ENCODE measurements at regions not wholly inside any gene's neighbourhood (a gene's known extent, or its start where the extent isn't known, plus 50 kb on each side); places are given as distances from the start of the nearest gene placed in this dataset.
"Not testable (repeated sequence)": the region's sequence is repeated elsewhere in the genome, so short reads cannot be mapped to it uniquely, and the experiment has no call there.

DNA sequence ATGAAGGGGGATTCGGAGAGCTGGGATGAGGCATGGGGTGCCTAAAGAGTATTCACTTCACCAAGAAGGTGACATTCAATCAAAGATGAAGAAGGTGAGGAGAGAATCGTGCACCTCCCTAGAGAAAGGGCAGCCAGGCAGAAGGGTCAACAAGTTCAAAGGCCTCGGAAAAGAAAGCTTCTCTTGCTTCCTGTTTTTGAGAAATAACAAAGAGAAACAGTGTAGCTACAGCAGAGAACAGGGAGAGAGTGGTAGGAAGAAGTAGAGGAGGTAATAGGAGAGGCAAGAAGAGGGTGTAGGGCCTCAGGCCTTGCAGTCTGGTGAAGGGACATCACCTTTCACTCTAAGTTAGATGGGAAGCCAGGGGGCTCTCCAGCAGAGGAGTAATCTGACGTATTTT, 97.0 kb upstream of the SEC22B start:
- DNase-seq; H3K4me3 ChIP-seq; H3K9me3 ChIP-seq; H3K4me1 ChIP-seq; H3K36me3 ChIP-seq; H3K27ac ChIP-seq; intact Hi-C loops (cut with DNase I); H3K27me3 ChIP-seq: not testable (repeated sequence)
- 39 to 61% methylated on average over 2 to 3 of the region's 4 CpGs for WGBS, 2 donors

DNA sequence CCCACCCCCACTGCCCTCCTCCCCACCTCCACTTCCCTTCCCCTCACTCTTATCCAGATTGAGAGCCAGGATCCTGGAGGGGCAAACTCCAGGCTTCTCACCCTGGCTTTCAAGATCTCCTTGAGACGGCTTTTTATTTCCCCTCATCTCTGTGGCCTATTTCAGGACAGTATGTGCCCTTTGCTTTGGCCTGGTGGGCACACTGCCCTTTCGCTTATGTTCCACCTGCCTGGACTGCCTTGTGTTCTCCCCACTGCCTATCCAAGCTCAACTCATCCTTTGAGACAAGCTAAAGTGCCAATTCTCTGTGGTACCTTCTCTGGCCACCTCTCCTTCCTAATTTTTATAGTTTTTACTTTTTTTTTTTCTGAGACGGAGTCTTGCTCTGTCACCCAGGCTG, 95.9 kb upstream of the SEC22B start:
- intact Hi-C loops (cut with DNase I): not testable (repeated sequence)
- WGBS, 2 donors: no CpG with 5 or more reads among the region's 3 CpGs

DNA sequence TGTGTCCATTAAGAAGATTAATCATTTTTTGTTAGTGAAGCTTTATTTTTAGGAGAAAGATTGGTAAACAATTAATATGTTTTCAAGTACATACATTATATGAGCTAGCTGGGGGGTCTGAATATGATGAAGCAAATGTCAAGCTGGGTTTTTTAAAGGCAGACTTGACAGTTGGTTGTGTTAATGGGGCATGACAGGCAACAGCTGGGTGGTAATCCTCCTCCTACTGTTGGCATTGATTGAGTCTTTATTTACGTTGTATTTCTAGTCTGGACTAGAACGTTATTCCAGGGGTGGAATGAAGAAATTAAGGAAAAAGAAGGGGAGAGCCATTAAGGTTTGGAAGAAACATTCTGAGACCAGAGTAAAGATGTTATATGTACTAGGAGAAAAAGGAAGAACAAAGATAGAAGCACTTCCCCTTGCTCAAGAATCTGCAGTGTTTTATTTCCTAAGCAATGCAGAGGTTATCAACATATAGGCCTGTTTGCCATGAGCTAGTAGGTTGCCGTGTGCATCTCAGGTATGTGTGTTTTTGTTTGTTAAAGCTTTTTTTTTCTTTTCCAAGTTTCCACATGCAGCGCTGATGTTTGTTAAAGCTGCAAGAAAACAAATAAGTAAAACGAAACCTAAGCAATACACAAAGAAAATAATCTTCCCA, 95.4 kb upstream of the SEC22B start:
- H3K9me3 ChIP-seq; H3K4me3 ChIP-seq; H3K27me3 ChIP-seq; DNase-seq; H3K4me1 ChIP-seq; H3K36me3 ChIP-seq; intact Hi-C loops (cut with DNase I); H3K27ac ChIP-seq: not testable (repeated sequence)
- WGBS, 2 donors: no CpG with 5 or more reads among the region's 5 CpGs

More for the DNA sequence above, 95.9 kb upstream of the SEC22B start:
- not testable (repeated sequence) for H3K4me3 ChIP-seq, H3K4me1 ChIP-seq, H3K36me3 ChIP-seq, H3K9me3 ChIP-seq, DNase-seq, H3K27me3 ChIP-seq, H3K27ac ChIP-seq

DNA sequence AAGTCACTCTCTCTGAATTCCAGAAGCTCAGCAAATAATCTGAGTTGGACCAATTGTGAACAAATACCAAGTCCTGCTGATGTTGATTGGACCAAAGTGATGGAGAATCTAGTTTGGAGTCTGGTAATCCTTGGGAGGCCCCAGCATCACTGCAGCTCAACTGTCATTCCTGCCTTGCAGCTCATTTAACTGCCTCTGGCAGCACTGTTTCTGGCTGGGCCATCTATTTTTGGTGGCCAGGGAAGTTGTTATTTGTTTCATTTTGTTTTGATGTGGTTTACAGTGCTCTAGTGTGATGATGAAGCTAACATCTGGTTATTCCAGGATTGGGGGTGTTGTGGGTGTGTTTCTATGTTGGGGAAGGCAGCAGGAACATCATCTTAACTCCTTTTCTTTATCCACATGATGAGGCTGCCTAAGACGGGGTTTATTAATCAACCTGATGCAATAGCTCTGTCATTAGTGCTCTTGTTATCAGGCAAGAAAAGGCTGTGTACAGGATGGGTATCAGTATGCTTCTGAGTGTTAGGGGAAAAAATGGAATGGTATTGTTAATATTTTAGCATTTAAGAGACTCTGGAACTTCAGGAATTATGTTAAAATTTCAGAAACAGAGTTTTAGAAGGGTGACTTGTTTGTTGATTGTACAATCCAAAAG, 91.7 kb upstream of the SEC22B start:
- intact Hi-C loops (cut with DNase I); DNase-seq: not testable (repeated sequence)
- WGBS, 2 donors: no CpG with 5 or more reads among the region's 1 CpG

GRCh38 chr1:120264564-120264963, 88.2 kb upstream of the SEC22B start:
- intact Hi-C loops (cut with DNase I); H3K36me3 ChIP-seq; H3K9me3 ChIP-seq; H3K27me3 ChIP-seq; H3K4me3 ChIP-seq; H3K27ac ChIP-seq; DNase-seq; H3K4me1 ChIP-seq: not testable (repeated sequence)
- WGBS, 2 donors: no CpG with 5 or more reads among the region's 6 CpGs

More for the DNA sequence above, 91.7 kb upstream of the SEC22B start:
- H3K27ac ChIP-seq, H3K9me3 ChIP-seq, H3K4me1 ChIP-seq, H3K27me3 ChIP-seq, H3K36me3 ChIP-seq, H3K4me3 ChIP-seq: not testable (repeated sequence)

GRCh38 chr1:120262791-120263751, 86.8 kb upstream of the SEC22B start:
- intact Hi-C loops (cut with DNase I): not testable (repeated sequence)

DNA sequence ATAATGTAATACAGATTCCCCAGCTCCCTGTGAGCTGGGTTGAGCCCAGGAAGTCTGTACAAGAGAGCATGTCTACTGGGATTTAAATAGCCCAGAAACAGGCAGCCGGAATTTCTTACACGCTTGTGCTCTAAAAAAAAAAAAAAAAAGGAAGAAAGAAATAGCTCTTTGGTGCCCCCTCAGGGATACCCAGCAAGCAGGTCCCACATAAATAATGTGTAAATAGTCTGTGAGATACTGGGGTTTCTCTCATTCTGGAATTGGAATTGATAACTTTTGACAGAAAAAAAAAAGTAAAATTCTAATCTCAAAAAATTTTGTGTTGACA, 81.4 kb upstream of the SEC22B start:
- H3K9me3 ChIP-seq; H3K27me3 ChIP-seq; H3K4me3 ChIP-seq; H3K36me3 ChIP-seq; DNase-seq; intact Hi-C loops (cut with DNase I); H3K27ac ChIP-seq; H3K4me1 ChIP-seq: not testable (repeated sequence)
- WGBS, 2 donors: 30% methylated on average over 2 of the region's 2 CpGs; no CpG with 5 or more reads in 1 of the 2 donors

More at GRCh38 chr1:120262791-120263751, 86.8 kb upstream of the SEC22B start:
- not testable (repeated sequence) for H3K27me3 ChIP-seq, H3K9me3 ChIP-seq, H3K4me1 ChIP-seq, DNase-seq, H3K36me3 ChIP-seq, H3K27ac ChIP-seq, H3K4me3 ChIP-seq
- no CpG with 5 or more reads among the region's 4 CpGs for WGBS, 2 donors

DNA sequence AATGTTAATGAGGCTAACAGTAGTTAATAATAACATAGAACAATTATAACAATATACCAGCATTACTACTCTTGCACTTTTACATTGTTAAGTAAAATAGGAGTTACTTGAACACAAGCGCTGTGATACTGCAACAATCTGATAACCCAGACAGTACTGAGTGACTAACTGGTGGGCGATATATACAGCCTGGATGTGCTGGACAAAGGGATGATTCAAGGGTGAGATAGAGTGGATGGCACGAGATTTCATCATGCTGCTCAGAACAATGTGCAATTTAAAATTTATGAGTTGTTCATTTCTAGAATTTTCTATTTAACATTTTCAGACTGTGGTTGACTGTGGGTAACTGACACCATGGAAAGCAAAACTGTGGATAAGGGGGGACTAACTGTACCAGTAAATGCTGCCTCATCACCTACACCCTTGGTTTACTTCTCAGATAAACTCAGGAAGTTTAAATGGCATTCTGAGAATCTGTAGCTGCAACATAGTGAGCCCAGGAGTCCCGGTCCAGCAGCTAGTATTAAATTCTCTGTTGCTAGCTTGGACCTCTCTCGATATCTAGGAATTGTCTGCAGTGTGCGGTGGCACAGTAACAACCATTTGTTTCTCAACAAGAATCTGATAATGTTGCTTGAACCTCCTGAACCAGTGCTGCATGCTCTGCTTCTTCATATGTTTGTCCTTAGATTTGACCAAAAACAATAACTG, 80.9 kb upstream of the SEC22B start:
- H3K4me3 ChIP-seq; DNase-seq; H3K4me1 ChIP-seq; intact Hi-C loops (cut with DNase I); H3K36me3 ChIP-seq; H3K27me3 ChIP-seq; H3K27ac ChIP-seq; H3K9me3 ChIP-seq: not testable (repeated sequence)
- WGBS, 2 donors: no CpG with 5 or more reads among the region's 6 CpGs

- H3K27me3 ChIP-seq; H3K27ac ChIP-seq; H3K4me3 ChIP-seq; H3K4me1 ChIP-seq; intact Hi-C loops (cut with DNase I); H3K9me3 ChIP-seq; DNase-seq; H3K36me3 ChIP-seq: not testable (repeated sequence)
- no CpG with 5 or more reads among the region's 2 CpGs for WGBS, 2 donors
These were observed 74.4 kb upstream of the SEC22B start for GRCh38 chr1:120250756-120251155.

DNA sequence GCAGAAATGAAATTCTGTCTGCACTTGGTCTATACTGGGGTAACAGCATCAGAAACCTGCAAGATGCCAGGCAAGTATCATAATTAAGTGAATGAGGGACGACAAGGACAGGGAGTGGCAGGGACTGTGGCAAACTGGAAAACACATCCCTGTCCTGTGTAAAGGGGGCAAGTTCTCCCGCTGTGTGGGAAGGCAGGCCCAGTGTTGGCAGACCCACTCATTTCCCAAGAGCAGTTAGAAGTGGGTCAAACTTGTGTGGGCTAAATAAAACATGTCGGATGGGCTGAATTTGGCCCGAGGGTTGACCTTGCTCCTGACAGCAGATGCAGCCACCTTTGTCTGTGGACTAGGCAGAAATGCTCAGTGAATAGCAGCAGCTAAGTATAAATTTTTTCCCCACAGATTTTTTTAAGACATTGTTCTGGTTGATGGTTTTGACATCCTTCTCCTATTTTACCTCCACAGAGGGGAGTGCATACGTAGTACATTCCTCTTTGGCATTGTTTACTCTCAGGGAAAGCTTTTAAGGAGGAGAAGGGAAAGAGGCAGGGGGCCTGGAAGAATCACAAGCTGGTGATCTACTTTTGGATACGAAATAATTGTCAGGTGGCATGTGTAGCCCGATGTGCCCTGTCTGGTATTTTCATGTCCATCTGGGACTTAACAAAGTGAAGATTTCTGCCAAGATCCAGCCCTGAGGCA, 72.6 kb upstream of the SEC22B start:
- DNase-seq; H3K9me3 ChIP-seq; H3K27me3 ChIP-seq; H3K4me1 ChIP-seq; intact Hi-C loops (cut with DNase I); H3K36me3 ChIP-seq; H3K4me3 ChIP-seq; H3K27ac ChIP-seq: not testable (repeated sequence)
- WGBS, 2 donors: no CpG with 5 or more reads among the region's 7 CpGs

DNA sequence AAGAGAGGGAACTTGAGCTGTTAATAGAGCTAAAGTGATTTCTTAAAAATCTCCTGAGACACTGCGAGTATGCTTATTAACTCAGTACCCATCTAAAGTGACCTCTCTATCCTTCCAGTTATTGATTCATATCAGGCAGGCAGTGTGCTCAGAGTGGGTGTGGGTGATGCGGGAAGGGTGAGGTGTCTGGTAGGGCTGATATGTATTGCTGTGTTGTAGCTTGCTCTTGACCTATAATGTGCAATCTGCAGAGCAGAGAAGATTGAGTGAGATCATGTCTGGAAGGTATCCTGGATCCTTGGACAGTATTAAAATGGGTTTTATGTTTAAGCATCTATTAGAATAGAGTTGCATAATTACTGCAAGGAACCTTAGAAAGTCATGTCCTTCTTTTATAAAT, 71.9 kb upstream of the SEC22B start:
- H3K27ac ChIP-seq; H3K27me3 ChIP-seq; DNase-seq; intact Hi-C loops (cut with DNase I); H3K4me1 ChIP-seq; H3K36me3 ChIP-seq; H3K4me3 ChIP-seq; H3K9me3 ChIP-seq: not testable (repeated sequence)
- no CpG with 5 or more reads among the region's 2 CpGs for WGBS, 2 donors

DNA sequence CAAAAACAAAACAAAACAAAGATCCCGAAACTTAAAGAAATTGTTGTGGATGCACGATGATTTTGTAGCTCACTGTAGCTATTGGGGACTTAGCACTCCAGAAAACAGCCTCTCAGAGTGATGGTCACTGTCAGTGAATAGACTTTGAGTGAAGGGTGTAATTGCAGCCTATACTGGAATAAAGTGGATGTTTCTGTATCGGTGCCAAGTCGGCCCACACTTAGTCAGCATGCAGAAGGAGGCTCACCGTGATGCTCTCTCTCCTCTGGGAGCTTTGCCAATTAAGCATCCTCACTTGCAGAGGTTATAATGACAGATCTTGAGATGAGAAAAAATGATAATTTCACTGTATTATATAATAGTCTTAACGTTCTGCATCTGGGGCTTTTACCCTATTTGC, 67.5 kb upstream of the SEC22B start:
- WGBS, 2 donors: 0 to 57% methylated on average over 1 of the region's 6 CpGs
- DNase-seq; H3K9me3 ChIP-seq; H3K27me3 ChIP-seq; intact Hi-C loops (cut with DNase I); H3K27ac ChIP-seq; H3K4me1 ChIP-seq; H3K4me3 ChIP-seq; H3K36me3 ChIP-seq: not testable (repeated sequence)
